ENCODE measurements at regions not wholly inside any gene's neighbourhood (a gene's known extent, or its start where the extent isn't known, plus 50 kb on each side); places are given as distances from the start of the nearest gene placed in this dataset.

GRCh38 chr13:106001443-106001842, 534.0 kb downstream of the EFNB2 start (continued):
- TF ChIP-seq ATF3 (IDR thresholded peaks at IDR 0.05; ENCODE audit: insufficient read depth, low read depth, low read length) = no peak
